Fibroblast of skin of left quadriceps (primary cell): ENCODE measurements at regions not wholly inside any gene's neighbourhood (a gene's known extent, or its start where the extent isn't known, plus 50 kb on each side); places are given as distances from the start of the nearest gene placed in this dataset.

ENCODE experiments used
- DNase-seq, 2 experiments: peaks; one replicate each; pipeline ENCODE4 v3.0.0-alpha.2; 2013; ENCODE audit warnings: low read depth in 2 of 2

- DNase-seq, result no peak
Measured at GRCh38 chr18:39406941-39407340, 1841.3 kb upstream of the CELF4 start.

DNA sequence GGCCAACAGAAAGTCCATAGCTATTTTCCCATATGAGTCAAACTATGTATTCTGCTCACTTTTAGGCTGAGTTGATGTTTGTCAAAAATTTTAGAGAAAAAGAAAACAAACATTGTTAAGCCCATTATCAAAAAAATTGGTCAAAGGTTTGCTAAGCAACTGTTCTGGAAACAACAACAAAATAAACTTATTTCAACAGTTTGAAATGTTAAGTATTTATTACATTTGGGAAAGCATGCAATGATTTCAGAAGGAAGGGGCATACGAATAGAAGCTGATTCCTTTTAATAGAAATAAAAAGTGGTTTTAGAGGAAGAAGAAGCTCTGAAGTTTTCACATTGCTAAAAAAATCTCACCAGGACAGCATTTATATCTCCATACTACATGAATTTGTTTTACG, 1837.5 kb upstream of the CELF4 start:
- DNase-seq, result no peak

- no peak for DNase-seq
Measured at GRCh38 chr18:39399662-39400061, 1834.1 kb upstream of the CELF4 start.

DNA sequence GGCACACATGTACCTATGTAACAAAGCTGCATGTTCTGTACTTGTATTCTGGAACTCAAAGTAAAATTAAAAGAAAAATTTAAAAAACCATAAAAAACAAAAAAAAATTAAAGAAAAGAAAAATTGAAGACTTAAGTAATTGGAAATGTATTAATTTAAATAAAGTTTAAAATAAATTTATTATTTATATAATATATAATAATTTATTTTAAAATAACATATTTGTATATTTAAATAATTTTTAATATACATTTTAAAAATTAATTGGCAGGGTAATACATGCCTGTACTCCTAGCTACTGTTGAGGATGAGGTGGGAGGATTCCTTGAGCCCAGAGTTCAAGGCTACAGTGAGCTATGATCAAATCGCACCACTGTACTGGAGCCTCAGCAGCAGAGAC, 1830.6 kb upstream of the CELF4 start:
- DNase-seq, result no peak

- DNase-seq, result no peak
Measured at GRCh38 chr18:39389800-39390379, 1824.3 kb upstream of the CELF4 start.

DNA sequence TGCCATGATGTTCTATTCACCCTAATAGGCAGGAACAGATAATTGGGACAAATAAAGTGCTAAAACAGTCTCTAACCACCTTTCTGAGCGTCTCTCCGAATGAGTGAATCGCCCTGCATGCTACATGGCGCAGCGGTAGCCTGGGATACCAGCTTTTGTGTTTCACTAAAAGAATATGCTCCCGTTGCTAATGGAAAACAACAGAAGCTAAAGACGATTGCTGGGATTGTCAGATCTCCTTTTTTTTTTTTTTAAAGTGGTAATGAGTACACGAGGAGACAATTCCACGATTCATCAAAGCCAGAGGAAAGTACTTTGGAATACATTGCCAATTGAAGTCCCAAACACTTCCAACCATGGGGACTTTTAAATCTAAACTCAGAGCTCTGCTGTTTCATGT, 1815.3 kb upstream of the CELF4 start:
- DNase-seq, result no peak

DNA sequence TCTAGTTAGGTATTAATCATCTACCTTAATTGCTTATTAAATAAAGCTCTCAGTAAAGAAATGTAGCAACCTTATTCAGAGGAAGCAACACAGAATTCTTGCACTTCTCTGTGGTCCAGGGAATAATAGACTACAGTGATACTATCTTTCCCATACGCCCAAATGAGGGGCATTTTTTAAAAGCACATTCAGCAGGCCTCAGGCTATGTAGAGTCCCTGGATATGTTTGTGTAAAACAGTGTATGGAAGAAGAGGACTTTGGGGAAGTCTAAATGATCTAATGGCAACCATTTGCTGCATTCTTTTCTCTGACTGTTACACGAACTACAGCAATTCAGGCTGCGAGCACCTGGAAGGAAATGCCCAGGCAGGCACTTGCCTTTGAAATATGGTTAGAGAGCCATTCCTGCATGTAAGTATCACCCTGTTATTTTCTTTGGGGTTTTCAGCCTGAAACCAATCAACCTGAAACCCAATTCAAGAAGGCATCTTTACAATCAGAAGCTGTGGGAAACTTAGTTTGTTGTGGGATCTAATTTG, 1814.7 kb upstream of the CELF4 start:
- no peak for DNase-seq

DNA sequence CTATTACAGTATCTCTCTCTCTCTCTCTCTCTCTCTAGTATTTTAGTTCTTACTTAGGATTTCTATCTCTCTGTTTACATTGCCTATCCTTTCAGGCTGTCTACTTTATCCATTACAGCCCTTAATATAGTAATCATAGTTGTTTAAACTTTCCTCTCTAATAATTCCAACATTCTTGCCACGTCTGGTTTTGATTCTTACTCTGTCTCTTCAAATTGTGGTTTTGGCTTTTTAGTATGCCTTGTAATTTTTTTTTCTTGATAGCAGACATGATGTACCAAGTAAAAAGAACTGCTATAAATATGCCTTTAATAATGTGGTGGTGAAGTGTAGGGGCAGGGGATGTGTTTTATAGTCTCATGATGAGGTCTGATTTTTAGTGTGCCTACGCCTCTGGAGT, 1809.5 kb upstream of the CELF4 start:
- peak; percentile 52 to 53 for DNase-seq

DNA sequence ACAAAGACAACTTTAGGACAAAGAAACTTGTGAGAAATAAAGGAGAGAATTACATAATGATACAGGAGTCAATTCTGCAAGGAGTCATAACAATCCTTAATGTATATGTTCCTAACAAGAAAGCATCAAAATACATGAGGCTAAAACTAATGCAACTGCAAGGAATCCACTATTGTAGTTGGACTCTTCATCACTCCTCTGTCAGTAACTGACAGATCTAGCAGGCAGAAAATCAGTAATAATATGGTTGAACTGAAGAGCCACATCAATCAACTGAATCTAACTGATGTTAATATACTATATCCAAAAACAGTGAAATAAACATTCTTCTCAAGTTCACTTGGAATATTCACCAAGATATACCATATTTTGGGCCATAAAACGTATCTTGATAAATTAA, 1806.4 kb upstream of the CELF4 start:
- no peak for DNase-seq

GRCh38 chr18:39366656-39367055, 1801.1 kb upstream of the CELF4 start:
- no peak for DNase-seq

GRCh38 chr18:39365836-39366485, 1800.4 kb upstream of the CELF4 start:
- DNase-seq, result no peak

GRCh38 chr18:39360072-39360471, 1794.5 kb upstream of the CELF4 start:
- no peak for DNase-seq

DNA sequence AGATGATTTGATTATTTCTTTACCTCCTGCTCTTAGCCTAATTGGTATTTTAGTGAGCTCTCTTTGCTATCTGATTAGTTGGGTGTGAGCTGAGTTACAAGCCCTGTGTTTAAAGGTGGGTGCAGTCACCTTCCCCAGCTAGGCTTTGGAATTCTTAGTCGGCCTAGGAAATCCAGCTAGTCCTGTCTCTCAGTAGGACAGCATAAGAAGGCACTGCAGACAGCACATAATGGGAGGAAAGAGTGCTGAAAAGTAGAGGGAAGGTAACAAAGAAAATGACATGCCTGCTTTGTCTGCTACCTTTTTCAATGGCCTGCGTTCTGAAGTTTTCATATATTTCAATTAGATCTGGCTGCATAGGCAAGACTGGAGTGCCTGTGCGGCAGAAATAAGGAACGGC, 1794.0 kb upstream of the CELF4 start:
- no peak for DNase-seq

GRCh38 chr18:39350945-39351344, 1785.3 kb upstream of the CELF4 start:
- no peak for DNase-seq

DNA sequence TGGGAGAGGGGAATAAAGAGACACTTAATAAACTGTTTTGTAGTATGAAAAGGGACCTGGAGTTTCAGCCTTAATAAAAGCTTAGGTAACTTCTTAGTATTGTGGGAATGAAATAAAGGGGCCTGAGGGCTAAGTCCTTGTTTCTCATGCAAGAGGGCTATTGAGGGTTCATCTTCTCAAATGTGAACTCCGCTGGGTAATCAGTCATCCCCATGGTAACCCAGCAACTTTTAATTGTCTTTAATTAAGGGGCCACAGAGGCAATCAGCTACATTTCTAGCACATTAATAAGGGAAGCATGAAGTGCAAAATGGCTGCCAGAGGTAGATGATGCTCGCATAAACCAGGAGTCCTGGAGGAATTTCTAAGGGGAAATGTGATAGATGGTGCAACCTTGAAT, 1784.2 kb upstream of the CELF4 start:
- no peak for DNase-seq

DNA sequence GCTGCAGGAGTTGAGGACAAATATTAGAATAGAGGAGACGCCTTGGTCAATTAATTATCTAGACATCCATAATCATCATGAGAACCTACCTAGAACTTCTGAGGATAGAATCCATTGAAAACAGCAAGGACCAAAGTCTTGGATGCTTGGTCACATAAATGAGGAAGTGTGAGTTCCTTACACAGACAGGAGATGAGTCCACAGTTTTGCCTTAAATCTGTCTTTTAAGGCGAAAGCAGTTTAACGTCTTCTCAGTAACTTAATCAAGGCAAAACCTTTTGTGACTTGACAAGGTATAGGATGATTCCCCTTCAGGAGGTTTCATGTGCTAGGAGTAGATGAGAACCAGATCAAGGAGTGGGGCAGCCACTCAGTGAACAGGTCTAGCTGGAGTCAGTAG, 1783.2 kb upstream of the CELF4 start:
- no peak for DNase-seq

DNA sequence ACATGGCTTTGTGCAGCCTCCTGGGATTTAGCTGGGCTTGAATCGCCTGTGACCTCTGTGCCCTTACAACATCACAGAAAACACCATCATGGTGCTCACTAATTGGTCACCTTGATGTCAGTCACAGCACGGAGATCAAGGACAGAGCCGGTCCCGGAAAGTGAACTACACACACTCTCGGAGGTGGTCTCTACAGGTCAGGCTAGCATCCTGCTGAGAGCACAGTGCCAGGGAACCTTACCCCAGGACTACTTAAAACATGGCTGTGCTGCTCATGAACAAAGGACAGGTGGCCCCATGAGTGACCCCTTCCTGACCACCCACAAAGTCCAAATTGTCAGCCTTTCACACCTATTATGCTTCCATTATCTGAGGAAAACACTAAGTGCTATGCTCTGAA, 1782.1 kb upstream of the CELF4 start:
- no peak for DNase-seq

DNA sequence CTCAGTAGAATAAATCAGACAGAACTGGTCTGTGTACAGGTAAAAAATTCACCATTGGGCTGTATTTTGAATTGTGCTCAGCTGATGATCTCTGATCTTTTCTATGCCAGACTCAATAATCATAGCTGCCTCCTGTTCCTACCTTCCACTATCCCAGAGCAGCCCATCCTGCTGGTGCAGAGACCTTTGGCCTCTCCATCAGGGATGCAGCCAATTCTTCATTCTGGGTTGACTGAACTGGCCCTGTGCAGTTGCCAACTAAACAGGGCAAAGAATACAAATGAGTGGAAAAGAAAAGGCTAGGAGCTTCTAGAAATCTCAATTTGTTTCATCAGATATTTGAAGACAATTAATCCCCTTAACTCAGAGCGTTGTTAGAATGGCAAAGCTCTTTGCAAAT, 1781.3 kb upstream of the CELF4 start:
- no peak for DNase-seq

GRCh38 chr18:39345321-39345720, 1779.7 kb upstream of the CELF4 start:
- peak; percentile 81 to 85 for DNase-seq

DNA sequence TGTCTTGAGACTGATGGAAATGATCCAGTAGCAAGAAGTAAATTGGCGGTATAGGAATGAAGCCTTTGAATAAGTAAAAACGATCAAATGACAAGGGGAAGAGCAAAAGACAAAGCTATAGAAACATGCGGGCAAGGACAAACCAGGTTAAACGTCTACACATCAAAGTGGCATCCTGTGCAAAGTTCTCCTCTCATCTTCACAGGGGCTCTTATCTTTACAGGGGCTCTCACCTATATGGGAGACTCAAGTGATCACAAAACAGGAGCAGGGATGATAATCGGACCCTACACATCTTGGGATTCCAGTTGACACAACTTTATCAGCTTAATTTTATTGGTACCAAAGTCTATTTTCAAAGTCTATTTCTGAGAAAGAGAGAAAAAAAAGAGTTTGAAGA, 1778.9 kb upstream of the CELF4 start:
- DNase-seq, result no peak

GRCh38 chr18:39341129-39341528, 1775.5 kb upstream of the CELF4 start:
- DNase-seq, result no peak

GRCh38 chr18:39340418-39340817, 1774.8 kb upstream of the CELF4 start:
- DNase-seq, result no peak

DNA sequence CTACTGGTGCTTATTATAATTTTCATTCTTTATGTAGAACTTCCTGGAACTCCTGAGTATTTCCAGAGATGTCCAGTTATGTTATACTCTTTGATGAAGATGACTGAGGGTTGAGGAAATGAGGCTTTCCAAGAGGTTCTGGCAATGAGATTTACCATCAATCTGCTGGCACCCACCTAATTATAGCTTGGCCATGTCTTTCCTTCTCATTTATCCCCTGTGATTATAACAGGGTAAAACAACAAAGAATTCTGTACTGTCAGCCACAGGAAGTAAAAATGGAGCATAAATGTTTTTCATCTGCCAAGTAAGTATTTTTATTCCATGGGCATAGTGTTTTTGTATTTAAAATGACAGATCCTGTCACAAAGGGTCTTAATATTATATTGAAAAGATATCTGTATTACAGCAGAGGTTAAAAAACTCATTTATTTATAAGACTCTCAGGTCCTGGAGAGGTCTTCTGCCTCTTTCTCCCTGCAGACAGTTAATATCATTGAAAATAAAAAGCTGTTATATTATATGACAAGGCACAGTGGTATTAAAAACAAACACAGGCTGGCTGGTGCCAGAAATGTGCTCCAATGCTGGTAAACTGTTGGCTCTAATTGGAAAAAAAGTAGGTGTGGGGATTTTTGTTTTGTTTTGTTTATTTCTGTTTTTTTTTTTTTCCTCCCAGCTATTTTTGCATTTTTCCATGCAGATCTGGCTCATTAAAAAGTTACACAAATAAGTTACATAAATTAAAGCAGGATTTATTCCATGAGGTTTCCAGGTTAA, 1764.1 kb upstream of the CELF4 start:
- no peak for DNase-seq
